ENCODE measurements at regions not wholly inside any gene's neighbourhood (a gene's known extent, or its start where the extent isn't known, plus 50 kb on each side); places are given as distances from the start of the nearest gene placed in this dataset.
A peak's percentile ranks its signal among the peaks of the same experiment; 100 is the strongest.

- Histone ChIP-seq H3K36me3 (no peaks in the 10 kb centered on the region), H3K27ac (peak overlapping the region; percentile 51 to 65), H3K9me3 (no peaks in the 10 kb centered on the region), H3K4me3 (peak overlapping the region; percentile 50), H3K4me1 (ENCODE audit: control insufficient read depth in 1 of 2, low read depth in 2 of 2) (peaks cover 4 to 8% of the 10 kb centered on the region in 2 donors), H3K27me3 (replicated peaks; ENCODE audit: insufficient read depth) (no peaks in the 10 kb centered on the region)
- DNase-seq (ENCODE audit: low spot score): no peak
- ATAC-seq (ENCODE audit: insufficient number of reproducible peaks, low FRiP score, low read depth): no peak
- TF ChIP-seq CTCF (IDR thresholded peaks at IDR 0.05): no peak
These were observed 202.2 kb upstream of the CCN2 start for GRCh38 chr6:132153221-132153898.

DNA sequence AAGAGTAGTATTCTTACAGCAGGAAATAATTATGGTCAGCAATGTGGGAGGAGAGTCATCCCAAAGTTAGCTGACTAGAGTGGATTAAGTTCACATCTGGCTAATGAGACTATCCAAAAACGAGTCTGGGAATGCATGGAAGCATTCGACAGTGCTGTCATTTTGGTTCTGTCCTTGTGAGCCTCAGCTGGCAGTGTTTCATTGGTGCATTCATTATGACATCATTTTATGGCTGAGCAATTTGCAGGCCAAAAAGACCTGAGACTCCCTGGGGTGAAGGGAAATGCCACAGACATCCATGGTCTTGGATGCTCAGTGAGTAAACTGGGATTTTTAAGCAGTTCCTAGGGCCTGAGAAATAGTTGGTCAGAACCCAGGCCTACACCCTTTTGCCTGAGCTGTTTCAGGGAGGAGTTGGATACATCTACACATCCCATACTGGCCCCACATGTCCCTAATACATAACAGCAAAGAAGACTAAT lies 196.4 kb upstream of the CCN2 start:
- Histone ChIP-seq H3K4me3 (no peak overlapping the region), H3K27me3 (replicated peaks; ENCODE audit: insufficient read depth) (no peaks in the 10 kb centered on the region), H3K27ac (no peak overlapping the region), H3K36me3 (no peaks in the 10 kb centered on the region), H3K4me1 (ENCODE audit: control insufficient read depth in 1 of 2, low read depth in 2 of 2) (peaks cover under 1 to 15% of the 10 kb centered on the region in 2 donors), H3K9me3 (no peaks in the 10 kb centered on the region)
- DNase-seq (ENCODE audit: low spot score) (no peak), ATAC-seq (ENCODE audit: insufficient number of reproducible peaks, low FRiP score, low read depth) (no peak)
- no peak for TF ChIP-seq CTCF (IDR thresholded peaks at IDR 0.05)

DNA sequence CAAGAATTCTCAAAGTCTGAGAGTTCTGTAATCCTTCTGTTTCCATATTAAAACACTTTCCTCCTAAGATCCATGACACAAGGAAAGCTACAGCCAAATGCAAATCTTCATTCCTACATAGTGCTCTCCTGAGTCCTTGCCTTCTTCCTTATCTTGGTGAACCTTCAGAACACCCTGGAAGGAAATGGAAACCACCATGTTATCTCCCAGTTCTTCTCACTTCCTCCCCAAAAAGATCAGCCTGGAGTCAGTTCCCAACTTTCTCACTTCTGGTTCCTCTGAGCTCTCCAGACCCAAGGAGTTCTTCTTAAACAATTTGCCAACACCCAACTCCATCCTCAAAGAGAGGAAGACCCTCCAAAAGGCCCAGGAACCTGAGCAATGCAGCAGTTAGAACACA lies 193.3 kb upstream of the CCN2 start:
- Histone ChIP-seq H3K27ac (peak overlapping the region in 1 of 2 donors; percentile 62), H3K9me3 (no peaks in the 10 kb centered on the region), H3K36me3 (no peaks in the 10 kb centered on the region), H3K27me3 (replicated peaks; ENCODE audit: insufficient read depth) (no peaks in the 10 kb centered on the region), H3K4me3 (no peak overlapping the region), H3K4me1 (ENCODE audit: control insufficient read depth in 1 of 2, low read depth in 2 of 2) (peaks cover 2 to 40% of the 10 kb centered on the region in 2 donors)
- no peak for TF ChIP-seq CTCF (IDR thresholded peaks at IDR 0.05)
- ATAC-seq (ENCODE audit: insufficient number of reproducible peaks, low FRiP score, low read depth): no peak
- no peak for DNase-seq (ENCODE audit: low spot score)

GRCh38 chr6:132143258-132143657 lies 192.1 kb upstream of the CCN2 start:
- Histone ChIP-seq H3K27ac (peak overlapping the region; percentile 48 to 62), H3K36me3 (no peaks in the 10 kb centered on the region), H3K9me3 (no peaks in the 10 kb centered on the region), H3K4me1 (ENCODE audit: control insufficient read depth in 1 of 2, low read depth in 2 of 2) (peaks cover 2 to 40% of the 10 kb centered on the region in 2 donors), H3K4me3 (no peak overlapping the region), H3K27me3 (replicated peaks; ENCODE audit: insufficient read depth) (no peaks in the 10 kb centered on the region)
- DNase-seq (ENCODE audit: low spot score): no peak
- TF ChIP-seq CTCF (IDR thresholded peaks at IDR 0.05): no peak
- ATAC-seq (ENCODE audit: insufficient number of reproducible peaks, low FRiP score, low read depth): no peak

DNA sequence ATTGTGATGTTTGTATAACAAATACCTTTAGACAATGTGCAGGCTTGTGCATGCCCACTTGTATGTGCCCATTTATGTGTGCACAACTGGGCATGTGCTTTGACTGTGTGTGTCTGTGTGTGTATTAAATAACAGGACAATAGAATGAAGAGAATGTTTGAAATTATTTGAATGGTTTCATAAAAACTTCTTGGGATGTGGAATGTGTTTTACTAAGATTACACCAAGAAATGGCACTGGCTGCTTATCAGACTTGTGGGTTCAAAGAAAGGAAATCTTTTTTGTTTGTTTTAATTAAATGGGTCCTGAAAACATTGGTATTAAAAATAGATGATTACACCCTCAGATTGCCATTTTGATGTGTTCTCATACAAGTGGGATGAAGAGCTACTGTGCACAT lies 191.6 kb upstream of the CCN2 start:
- H3K27me3 ChIP-seq (replicated peaks; ENCODE audit: insufficient read depth): no peaks in the 10 kb centered on the region
- ATAC-seq (ENCODE audit: insufficient number of reproducible peaks, low FRiP score, low read depth) (no peak), DNase-seq (ENCODE audit: low spot score) (no peak)
- H3K4me3 ChIP-seq: peak overlapping the region; percentile 33
- H3K4me1 ChIP-seq (ENCODE audit: control insufficient read depth in 1 of 2, low read depth in 2 of 2): peaks cover 2 to 40% of the 10 kb centered on the region in 2 donors
- no peak for TF ChIP-seq CTCF (IDR thresholded peaks at IDR 0.05)
- no peaks in the 10 kb centered on the region for H3K9me3 ChIP-seq
- no peaks in the 10 kb centered on the region for H3K36me3 ChIP-seq
- H3K27ac ChIP-seq: peak overlapping the region; percentile 48 to 62

Measured in thoracic aorta (tissue), 2 donors.